ENCODE measurements at regions not wholly inside any gene's neighbourhood (a gene's known extent, or its start where the extent isn't known, plus 50 kb on each side); places are given as distances from the start of the nearest gene placed in this dataset.

GRCh38 chr1:116322752-116323405 lies 50.2 kb upstream of the ATP1A1 start:
- H3K36me3 ChIP-seq (ENCODE audit: low read depth, missing control alignments): no peaks in the 10 kb centered on the region
- no peaks in the 10 kb centered on the region for H3K9me3 ChIP-seq
- intact Hi-C loops (cut with DNase I; ENCODE audit: low total_unique reads): no loop called here
- H3K27ac ChIP-seq: no peak overlapping the region
- H3K27me3 ChIP-seq: no peaks in the 10 kb centered on the region
- TF ChIP-seq, protein P1, sequence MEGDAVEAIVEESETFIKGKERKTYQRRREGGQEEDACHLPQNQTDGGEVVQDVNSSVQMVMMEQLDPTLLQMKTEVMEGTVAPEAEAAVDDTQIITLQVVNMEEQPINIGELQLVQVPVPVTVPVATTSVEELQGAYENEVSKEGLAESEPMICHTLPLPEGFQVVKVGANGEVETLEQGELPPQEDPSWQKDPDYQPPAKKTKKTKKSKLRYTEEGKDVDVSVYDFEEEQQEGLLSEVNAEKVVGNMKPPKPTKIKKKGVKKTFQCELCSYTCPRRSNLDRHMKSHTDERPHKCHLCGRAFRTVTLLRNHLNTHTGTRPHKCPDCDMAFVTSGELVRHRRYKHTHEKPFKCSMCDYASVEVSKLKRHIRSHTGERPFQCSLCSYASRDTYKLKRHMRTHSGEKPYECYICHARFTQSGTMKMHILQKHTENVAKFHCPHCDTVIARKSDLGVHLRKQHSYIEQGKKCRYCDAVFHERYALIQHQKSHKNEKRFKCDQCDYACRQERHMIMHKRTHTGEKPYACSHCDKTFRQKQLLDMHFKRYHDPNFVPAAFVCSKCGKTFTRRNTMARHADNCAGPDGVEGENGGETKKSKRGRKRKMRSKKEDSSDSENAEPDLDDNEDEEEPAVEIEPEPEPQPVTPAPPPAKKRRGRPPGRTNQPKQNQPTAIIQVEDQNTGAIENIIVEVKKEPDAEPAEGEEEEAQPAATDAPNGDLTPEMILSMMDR (IDR thresholded peaks at IDR 0.05): no peak
- TF ChIP-seq POLR2A (IDR thresholded peaks at IDR 0.05): no peak
- 58 to 63% methylated on average over 3 of the region's 3 CpGs for WGBS, 2 donors
- no peak overlapping the region for H3K4me3 ChIP-seq
- DNase-seq: no peak
- peaks cover 22% of the 10 kb centered on the region for H3K4me1 ChIP-seq

Small RNA genes in the stretch of these regions (small RNA-seq; reads per million reads assigned to genes)
- gene RF00012: 0 reads per million in 2 donors

All from testis (tissue), 2 donors.